ENCODE measurements at regions not wholly inside any gene's neighbourhood (a gene's known extent, or its start where the extent isn't known, plus 50 kb on each side); places are given as distances from the start of the nearest gene placed in this dataset.
"Not testable (repeated sequence)": the region's sequence is repeated elsewhere in the genome, so short reads cannot be mapped to it uniquely, and the experiment has no call there.

- no peak for DNase-seq (ENCODE audit: low read depth in 2 of 2)
Observed at GRCh38 chr5:71771191-71771590, 52.1 kb downstream of the CARTPT start.

- DNase-seq (ENCODE audit: low read depth in 2 of 2), result no peak
Observed at GRCh38 chr5:71778678-71779276, 59.7 kb downstream of the CARTPT start.

GRCh38 chr5:71780597-71780996 is 61.5 kb downstream of the CARTPT start:
- DNase-seq (ENCODE audit: low read depth in 2 of 2), result no peak

- no peak for DNase-seq (ENCODE audit: low read depth in 2 of 2)
Observed at GRCh38 chr5:71782393-71782770, 63.3 kb downstream of the CARTPT start.

- DNase-seq (ENCODE audit: low read depth in 2 of 2), result no peak
Observed at GRCh38 chr5:71782771-71783770, 64.0 kb downstream of the CARTPT start.

GRCh38 chr5:71783891-71784290 is 64.8 kb downstream of the CARTPT start:
- no peak for DNase-seq (ENCODE audit: low read depth in 2 of 2)

- DNase-seq (ENCODE audit: low read depth in 2 of 2), result no peak
Observed at GRCh38 chr5:71786337-71787055, 67.4 kb downstream of the CARTPT start.

- no peak for DNase-seq (ENCODE audit: low read depth in 2 of 2)
Observed at GRCh38 chr5:71788794-71789193, 69.7 kb downstream of the CARTPT start.

GRCh38 chr5:71789746-71790145 is 70.7 kb downstream of the CARTPT start:
- no peak for DNase-seq (ENCODE audit: low read depth in 2 of 2)

GRCh38 chr5:71790433-71790832 is 71.4 kb downstream of the CARTPT start:
- DNase-seq (ENCODE audit: low read depth in 2 of 2), result no peak

GRCh38 chr5:71792041-71792440 is 73.0 kb downstream of the CARTPT start:
- DNase-seq (ENCODE audit: low read depth in 2 of 2), result not testable (repeated sequence)

GRCh38 chr5:71794061-71794695 is 75.1 kb downstream of the CARTPT start:
- no peak for DNase-seq (ENCODE audit: low read depth in 2 of 2)

- no peak for DNase-seq (ENCODE audit: low read depth in 2 of 2)
Observed at GRCh38 chr5:71802673-71803072, 83.6 kb downstream of the CARTPT start.

- DNase-seq (ENCODE audit: low read depth in 2 of 2), result no peak
Observed at GRCh38 chr5:71806711-71807110, 87.6 kb downstream of the CARTPT start.

- no peak for DNase-seq (ENCODE audit: low read depth in 2 of 2)
Observed at GRCh38 chr5:71807909-71808308, 88.8 kb downstream of the CARTPT start.

- DNase-seq (ENCODE audit: low read depth in 2 of 2), result no peak
Observed at GRCh38 chr5:71809446-71809845, 90.4 kb downstream of the CARTPT start.

- DNase-seq (ENCODE audit: low read depth in 2 of 2), result no peak
Observed at GRCh38 chr5:71810023-71810422, 90.9 kb downstream of the CARTPT start.

GRCh38 chr5:71810471-71811195 is 91.6 kb downstream of the CARTPT start:
- no peak for DNase-seq (ENCODE audit: low read depth in 2 of 2)

- DNase-seq (ENCODE audit: low read depth in 2 of 2), result no peak
Observed at GRCh38 chr5:71811779-71812178, 92.7 kb downstream of the CARTPT start.

- no peak for DNase-seq (ENCODE audit: low read depth in 2 of 2)
Observed at GRCh38 chr5:71816307-71816706, 97.2 kb downstream of the CARTPT start.

GRCh38 chr5:71817891-71818290 is 98.8 kb downstream of the CARTPT start:
- DNase-seq (ENCODE audit: low read depth in 2 of 2), result no peak
